OCI-LY7 (cell line): ENCODE measurements at regions not wholly inside any gene's neighbourhood (a gene's known extent, or its start where the extent isn't known, plus 50 kb on each side); places are given as distances from the start of the nearest gene placed in this dataset.

Source experiments
- BruUV-seq: library from RNA; stranded (reverse); fragments of 400-500 nt; replicated peaks from 2 replicates; lab custom pipeline; 2021; lab: Mats Ljungman, UMichigan
- CTCF ChIA-PET: fragments of 300-600 bp; sonication (Branson Sonifier 250); formaldehyde crosslinking; loops from one replicate; lab custom pipeline; 2022; ENCODE audit warnings: antibody characterized with exemption; ENCODE audit not compliant: unreplicated experiment; lab: Charles Lee
- POLR2A ChIA-PET: fragments of 300-600 bp; sonication (Branson Sonifier 250); formaldehyde crosslinking; loops from one replicate; lab custom pipeline; 2022; ENCODE audit warnings: antibody characterized with exemption; lab: Charles Lee
- DNase-seq: peaks from one replicate; pipeline ENCODE4 v3.0.0-alpha.2; 2015; ENCODE audit warnings: low spot score
- H2AFZ ChIP-seq: fragments of 200-600 bp; sonication (generic), shearing (Covaris generic); 2 replicates; pipeline ENCODE4 v1.6.1; 2014; ENCODE audit warnings: mild to moderate bottlenecking, antibody characterized with exemption, low read length, moderate library complexity
- H3K27ac ChIP-seq: fragments of 200-600 bp; sonication (generic); 2 replicates; pipeline ENCODE4 v1.5.1; 2014; ENCODE audit warnings: mixed run types, low read depth, mild to moderate bottlenecking, moderate library complexity, low read length, inconsistent platforms; ENCODE audit not compliant: poor library complexity, severe bottlenecking
- H3K36me3 ChIP-seq: fragments of 200-600 bp; sonication (generic); 2 replicates; pipeline ENCODE4 v1.6.1; 2014; ENCODE audit warnings: mild to moderate bottlenecking, antibody characterized with exemption, low read length, moderate library complexity, mixed read lengths; ENCODE audit not compliant: insufficient read depth
- H3K4me1 ChIP-seq: fragments of 200-600 bp; sonication (generic); 2 replicates; pipeline ENCODE4 v1.5.1; 2014; ENCODE audit warnings: mild to moderate bottlenecking, low read length; ENCODE audit not compliant: insufficient read depth, poor library complexity, severe bottlenecking
- H3K4me2 ChIP-seq: fragments of 200-600 bp; sonication (generic); 2 replicates; pipeline ENCODE4 v1.6.1; 2014; ENCODE audit warnings: mild to moderate bottlenecking, low read length
- H3K4me3 ChIP-seq: fragments of 200-600 bp; sonication (generic); 2 replicates; pipeline ENCODE4 v1.5.1; 2014; ENCODE audit warnings: mild to moderate bottlenecking, low read depth, low read length; ENCODE audit not compliant: poor library complexity, severe bottlenecking
- H3K79me2 ChIP-seq: fragments of 200-600 bp; sonication (generic); 2 replicates; pipeline ENCODE4 v1.6.1; 2016; ENCODE audit warnings: low read depth, mild to moderate bottlenecking, low read length, moderate library complexity, mixed read lengths; ENCODE audit not compliant: insufficient read depth
- H3K9me2 ChIP-seq: fragments of 200-600 bp; sonication (generic); 2 replicates; pipeline ENCODE4 v1.6.1; 2016; ENCODE audit warnings: mild to moderate bottlenecking, low read length, mixed read lengths; ENCODE audit not compliant: insufficient read depth
- H3K9me3 ChIP-seq: fragments of 200-600 bp; sonication (generic); 2 replicates; pipeline ENCODE4 v1.6.1; 2014; ENCODE audit warnings: mild to moderate bottlenecking, mixed run types, low read length, mixed read lengths
- H4K20me1 ChIP-seq: fragments of 200-600 bp; sonication (generic); 2 replicates; pipeline ENCODE4 v1.6.1; 2014; ENCODE audit warnings: mild to moderate bottlenecking, antibody characterized with exemption, low read length, moderate library complexity, mixed read lengths; ENCODE audit not compliant: insufficient read depth
- EZH2phosphoT487 ChIP-seq: fragments of 200-600 bp; sonication (generic); IDR thresholded peaks from 2 replicates; pipeline ENCODE4 v1.6.1; 2018; ENCODE audit warnings: low read depth, borderline replicate concordance, mild to moderate bottlenecking, mixed run types, antibody characterized with exemption, low read length, moderate library complexity, mixed read lengths
- intact Hi-C: fragments of 100-400 bp; cut with micrococcal nuclease; formaldehyde crosslinking; loops from one replicate; pipeline ENCODE4 v1.10.0; 2022; ENCODE audit not compliant: unreplicated experiment
- TF ChIP-seq, protein P1 (sequence below): fragments of 200-600 bp; sonication (generic); conservative IDR thresholded peaks from 2 replicates; pipeline ENCODE4 v1.5.1; 2014; ENCODE audit warnings: mild to moderate bottlenecking, antibody characterized with exemption, low read length, moderate library complexity, mixed read lengths

DNA sequence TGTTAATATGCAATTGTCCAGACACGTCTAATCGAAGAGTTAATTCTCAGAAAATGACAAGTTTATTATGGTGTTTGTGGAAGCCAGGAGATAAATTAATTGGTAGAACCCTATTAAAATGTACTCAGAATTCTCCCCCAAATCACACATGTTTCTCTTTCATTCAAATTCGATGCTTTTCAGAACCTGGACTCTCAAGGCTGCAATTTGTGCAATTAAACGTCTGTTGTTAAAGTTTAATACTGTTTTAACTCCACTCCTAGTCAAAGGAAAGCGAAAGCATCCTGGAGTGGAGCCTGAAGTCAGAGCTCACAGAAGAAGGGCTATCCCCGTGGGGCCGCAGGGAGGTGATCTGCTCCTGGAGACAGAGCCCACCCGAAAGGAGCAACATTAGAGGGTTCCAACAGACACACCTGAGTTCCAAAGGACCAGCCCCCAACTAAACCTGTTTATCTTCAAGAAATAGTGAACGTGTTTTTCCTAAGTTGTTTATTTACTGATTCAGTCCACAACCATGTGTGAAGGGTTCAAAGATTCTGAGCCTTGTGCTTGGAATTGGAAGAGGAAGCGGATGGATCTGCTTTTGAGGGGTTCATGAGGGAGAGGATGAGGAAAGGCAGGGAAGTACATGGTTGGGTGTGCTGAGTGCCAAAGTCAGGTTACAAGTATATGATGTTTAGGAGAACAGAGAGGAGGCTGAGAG is 68.0 kb upstream of the AKT3 start:
- POLR2A ChIA-PET, result no interaction called here
- Histone ChIP-seq H4K20me1 (no peaks in the 10 kb centered on the region), H3K4me2 (no peak overlapping the region), H3K9me2 (no peaks in the 10 kb centered on the region), H2AFZ (no peak overlapping the region), H3K79me2 (no peaks in the 10 kb centered on the region), H3K36me3 (no peaks in the 10 kb centered on the region), H3K4me1 (no peaks in the 10 kb centered on the region), H3K9me3 (no peaks in the 10 kb centered on the region), H3K4me3 (no peak overlapping the region), H3K27ac (no peak overlapping the region)
- CTCF ChIA-PET, result no interaction called here
- TF ChIP-seq, protein P1, sequence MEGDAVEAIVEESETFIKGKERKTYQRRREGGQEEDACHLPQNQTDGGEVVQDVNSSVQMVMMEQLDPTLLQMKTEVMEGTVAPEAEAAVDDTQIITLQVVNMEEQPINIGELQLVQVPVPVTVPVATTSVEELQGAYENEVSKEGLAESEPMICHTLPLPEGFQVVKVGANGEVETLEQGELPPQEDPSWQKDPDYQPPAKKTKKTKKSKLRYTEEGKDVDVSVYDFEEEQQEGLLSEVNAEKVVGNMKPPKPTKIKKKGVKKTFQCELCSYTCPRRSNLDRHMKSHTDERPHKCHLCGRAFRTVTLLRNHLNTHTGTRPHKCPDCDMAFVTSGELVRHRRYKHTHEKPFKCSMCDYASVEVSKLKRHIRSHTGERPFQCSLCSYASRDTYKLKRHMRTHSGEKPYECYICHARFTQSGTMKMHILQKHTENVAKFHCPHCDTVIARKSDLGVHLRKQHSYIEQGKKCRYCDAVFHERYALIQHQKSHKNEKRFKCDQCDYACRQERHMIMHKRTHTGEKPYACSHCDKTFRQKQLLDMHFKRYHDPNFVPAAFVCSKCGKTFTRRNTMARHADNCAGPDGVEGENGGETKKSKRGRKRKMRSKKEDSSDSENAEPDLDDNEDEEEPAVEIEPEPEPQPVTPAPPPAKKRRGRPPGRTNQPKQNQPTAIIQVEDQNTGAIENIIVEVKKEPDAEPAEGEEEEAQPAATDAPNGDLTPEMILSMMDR, result no peak
- no peak for TF ChIP-seq EZH2phosphoT487
- intact Hi-C loops, result no loop called here
- no peak for DNase-seq
- no TSS peak for BruUV-seq

DNA sequence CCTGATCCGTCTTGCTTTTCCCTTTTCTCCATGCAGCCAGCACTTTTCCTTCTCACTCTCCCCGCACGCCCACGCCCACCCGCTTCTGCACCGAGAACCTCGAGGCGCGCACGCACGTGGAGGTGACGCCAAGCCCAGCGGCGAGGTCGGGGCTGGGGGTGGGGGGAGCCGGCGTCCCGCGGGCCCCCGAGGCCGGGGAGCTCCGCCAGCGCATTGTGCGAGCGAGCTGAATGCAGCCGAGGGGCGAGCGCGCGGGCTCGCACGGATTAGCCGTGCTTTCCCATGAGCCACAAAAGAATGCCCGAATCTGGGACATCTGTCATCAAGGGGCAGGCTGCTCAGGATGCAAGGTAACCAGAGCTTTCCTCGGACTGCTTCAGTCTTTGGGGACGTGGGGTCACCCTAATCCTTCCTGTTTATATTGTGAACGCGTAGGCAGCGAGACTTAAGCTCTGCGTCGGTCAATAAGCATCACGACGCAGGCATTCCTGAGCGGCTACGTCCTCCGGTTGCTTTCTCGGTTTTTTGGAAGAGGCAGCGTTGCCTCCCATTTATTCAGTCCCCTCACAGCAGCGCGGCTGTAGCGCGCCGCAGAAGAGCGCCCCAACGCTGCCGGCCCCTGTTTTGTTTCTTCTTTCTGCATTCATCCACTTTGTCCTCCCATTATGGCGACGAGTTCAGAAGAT is 67.3 kb upstream of the AKT3 start:
- no peak overlapping the region for H2AFZ ChIP-seq
- H3K4me2 ChIP-seq, result no peak overlapping the region
- no peak for DNase-seq
- POLR2A ChIA-PET, result no interaction called here
- no peak overlapping the region for H3K27ac ChIP-seq
- BruUV-seq, result no TSS peak
- H3K79me2 ChIP-seq, result no peaks in the 10 kb centered on the region
- H3K9me3 ChIP-seq, result no peaks in the 10 kb centered on the region
- no peak for TF ChIP-seq EZH2phosphoT487
- TF ChIP-seq, protein P1, result no peak
- H3K36me3 ChIP-seq, result no peaks in the 10 kb centered on the region
- H3K4me3 ChIP-seq, result no peak overlapping the region
- H3K9me2 ChIP-seq, result no peaks in the 10 kb centered on the region
- CTCF ChIA-PET, result no interaction called here
- no peaks in the 10 kb centered on the region for H4K20me1 ChIP-seq
- intact Hi-C loops, result no loop called here
- no peaks in the 10 kb centered on the region for H3K4me1 ChIP-seq

DNA sequence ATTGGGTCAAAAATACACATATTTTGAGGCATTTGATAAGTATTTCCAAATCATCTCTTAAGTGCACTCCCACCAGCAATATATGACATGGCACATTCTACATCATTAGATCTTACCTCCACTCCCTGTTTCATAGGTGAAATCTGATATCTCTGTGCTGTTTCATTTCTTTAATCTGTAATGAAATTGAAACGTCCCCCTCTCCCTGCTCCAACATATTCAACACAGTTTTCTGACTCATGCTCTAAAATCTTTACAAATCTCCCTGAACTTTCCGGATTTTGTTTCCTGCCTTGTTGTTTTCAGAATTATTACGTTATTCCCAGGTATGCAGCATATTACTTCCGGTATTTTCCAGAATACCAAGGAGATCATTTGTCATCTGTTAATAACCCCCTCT is 66.1 kb upstream of the AKT3 start:
- Histone ChIP-seq H3K27ac (no peak overlapping the region), H3K79me2 (no peaks in the 10 kb centered on the region), H2AFZ (no peak overlapping the region), H3K9me3 (no peaks in the 10 kb centered on the region), H3K9me2 (no peaks in the 10 kb centered on the region), H4K20me1 (no peaks in the 10 kb centered on the region), H3K4me2 (no peak overlapping the region), H3K4me1 (no peaks in the 10 kb centered on the region), H3K4me3 (no peak overlapping the region), H3K36me3 (no peaks in the 10 kb centered on the region)
- no TSS peak for BruUV-seq
- ChIA-PET POLR2A (no interaction called here), CTCF (no interaction called here)
- no peak for DNase-seq
- intact Hi-C loops, result no loop called here
- TF ChIP-seq EZH2phosphoT487, result no peak
- TF ChIP-seq, protein P1, result no peak
